ENCODE measurements at regions not wholly inside any gene's neighbourhood (a gene's known extent, or its start where the extent isn't known, plus 50 kb on each side); places are given as distances from the start of the nearest gene placed in this dataset.

- TF ChIP-seq POLR2AphosphoS5 (IDR thresholded peaks at IDR 0.05; ENCODE audit: borderline replicate concordance, low read depth, low read length) (no peak), FOXP2 (optimal IDR thresholded peaks at IDR 0.05; ENCODE audit: control extremely low read depth, extremely low read length, insufficient read depth) (no peak)
These were observed 211.3 kb downstream of the ZNF326 start for GRCh38 chr1:90206260-90206659.
